Pancreas (tissue), 10 donors: ENCODE measurements at regions not wholly inside any gene's neighbourhood (a gene's known extent, or its start where the extent isn't known, plus 50 kb on each side); places are given as distances from the start of the nearest gene placed in this dataset.
"Not testable (repeated sequence)": the region's sequence is repeated elsewhere in the genome, so short reads cannot be mapped to it uniquely, and the experiment has no call there.

Source experiments
- ATAC-seq, 4 donors: fragments of 200-7000 bp; cut with Tn5 transposase; one replicate each; pipeline versions ENCODE4 v1.8.0 to v1.9.1; 2020; ENCODE audit warnings: mild to moderate bottlenecking in 4 of 4, moderate library complexity in 4 of 4
- DNase-seq, 6 donors: peaks; one replicate each; pipeline ENCODE4 v3.0.0-alpha.2; 2020
- FAIRE-seq: peaks from 2 replicates; lab custom pipeline; 2012; peaks lifted over from hg19 to GRCh38; lab: Jason Lieb, UNC
- H3K27ac ChIP-seq, 4 donors: fragments of 200-600 bp; sonication (generic); 1 replicate in 3 of 4; 2 replicates in 1 of 4; pipeline versions ENCODE4 v1.5.0 to v1.8.0; 2020
- H3K27me3 ChIP-seq, 4 donors: fragments of 200-600 bp; one replicate each; pipeline ENCODE4 v1.8.0; 2021
- H3K36me3 ChIP-seq, 3 donors: fragments of 200-600 bp; sonication (generic) in 1 of 3; one replicate each; pipeline versions ENCODE4 v1.5.0 to v1.8.0; 2020 to 2021
- H3K4me1 ChIP-seq, 3 donors: fragments of 200-600 bp; one replicate each; pipeline ENCODE4 v1.8.0; 2021
- H3K4me3 ChIP-seq, 4 donors: fragments of 200-600 bp; sonication (generic) in 2 of 4; one replicate each; pipeline versions ENCODE4 v1.5.0 to v1.8.0; 2020 to 2021
- H3K9me3 ChIP-seq, 4 donors: fragments of 200-600 bp; one replicate each; pipeline ENCODE4 v1.8.0; 2021
- WGBS, 2 donors: extraction: QIAGEN DNeasy Blood & Tissue Kit; methylation state at CpG; one replicate each; pipeline ENCODE4 v1.1.7; 2013; 5-methylcytosine and 5-hydroxymethylcytosine counted together
- intact Hi-C, 3 donors: fragments of 100-400 bp; cut with DNase I; formaldehyde crosslinking; loops; one replicate each; pipeline versions ENCODE4 v1.11.1 to v1.14.2; 2022
- TF ChIP-seq, protein P1 (sequence below), 4 donors: fragments of 200-600 bp; sonication (generic) in 3 of 4; IDR thresholded peaks; one replicate each; pipeline versions ENCODE4 v1.5.0 to v1.8.0; 2021; ENCODE audit warnings: antibody characterized with exemption in 4 of 4
- donor health status: healthy with polysubstance abuse.
- donor health status: DM: no; HTN: no; CAD: no; lungs with moderate emphysema.
- donor health status: DM: no; HTN: no; CAD: no.
- donor health status: control.
- donor health status: control.
- donor health status: Bipolar disorder and iron deficiency.
- donor health status: DM: yes; HTN: yes; CAD: no.
- donor health status: DM: no; HTN: no; CAD: no.
- donor health status: DM: no; HTN: no; CAD: no.
- donor health status: DM: yes; HTN: yes; CAD: no.

DNA sequence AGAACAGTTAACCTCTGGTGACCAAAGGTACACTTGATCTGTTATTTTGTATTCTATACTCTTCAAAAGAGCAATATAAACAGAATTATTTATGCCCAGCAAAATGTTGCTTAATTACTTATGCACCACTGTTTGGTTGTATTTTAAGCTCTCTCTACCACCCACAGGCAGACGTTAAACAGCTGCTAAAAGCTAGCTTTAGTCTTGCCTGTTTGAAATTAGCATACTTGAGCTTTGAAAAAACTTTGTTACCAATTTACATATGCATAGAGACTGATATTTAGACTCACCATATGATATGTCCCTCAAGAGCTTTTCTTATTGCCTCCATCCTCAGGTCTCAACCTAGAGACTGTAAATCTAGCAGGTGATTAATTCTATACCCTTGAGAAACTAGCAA lies 426.9 kb downstream of the NR4A2 start:
- Histone ChIP-seq H3K4me1 (no peaks in the 10 kb centered on the region), H3K36me3 (no peaks in the 10 kb centered on the region), H3K27ac (no peak overlapping the region), H3K27me3 (no peaks in the 10 kb centered on the region), H3K9me3 (no peaks in the 10 kb centered on the region), H3K4me3 (no peak overlapping the region)
- TF ChIP-seq, protein P1, sequence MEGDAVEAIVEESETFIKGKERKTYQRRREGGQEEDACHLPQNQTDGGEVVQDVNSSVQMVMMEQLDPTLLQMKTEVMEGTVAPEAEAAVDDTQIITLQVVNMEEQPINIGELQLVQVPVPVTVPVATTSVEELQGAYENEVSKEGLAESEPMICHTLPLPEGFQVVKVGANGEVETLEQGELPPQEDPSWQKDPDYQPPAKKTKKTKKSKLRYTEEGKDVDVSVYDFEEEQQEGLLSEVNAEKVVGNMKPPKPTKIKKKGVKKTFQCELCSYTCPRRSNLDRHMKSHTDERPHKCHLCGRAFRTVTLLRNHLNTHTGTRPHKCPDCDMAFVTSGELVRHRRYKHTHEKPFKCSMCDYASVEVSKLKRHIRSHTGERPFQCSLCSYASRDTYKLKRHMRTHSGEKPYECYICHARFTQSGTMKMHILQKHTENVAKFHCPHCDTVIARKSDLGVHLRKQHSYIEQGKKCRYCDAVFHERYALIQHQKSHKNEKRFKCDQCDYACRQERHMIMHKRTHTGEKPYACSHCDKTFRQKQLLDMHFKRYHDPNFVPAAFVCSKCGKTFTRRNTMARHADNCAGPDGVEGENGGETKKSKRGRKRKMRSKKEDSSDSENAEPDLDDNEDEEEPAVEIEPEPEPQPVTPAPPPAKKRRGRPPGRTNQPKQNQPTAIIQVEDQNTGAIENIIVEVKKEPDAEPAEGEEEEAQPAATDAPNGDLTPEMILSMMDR (IDR thresholded peaks at IDR 0.05) = no peak
- DNase-seq = no peak
- intact Hi-C loops = no loop called here
- no peak for FAIRE-seq
- 26% methylated on average over 1 of the region's 1 CpG for WGBS, 2 donors
- ATAC-seq = no peak

DNA sequence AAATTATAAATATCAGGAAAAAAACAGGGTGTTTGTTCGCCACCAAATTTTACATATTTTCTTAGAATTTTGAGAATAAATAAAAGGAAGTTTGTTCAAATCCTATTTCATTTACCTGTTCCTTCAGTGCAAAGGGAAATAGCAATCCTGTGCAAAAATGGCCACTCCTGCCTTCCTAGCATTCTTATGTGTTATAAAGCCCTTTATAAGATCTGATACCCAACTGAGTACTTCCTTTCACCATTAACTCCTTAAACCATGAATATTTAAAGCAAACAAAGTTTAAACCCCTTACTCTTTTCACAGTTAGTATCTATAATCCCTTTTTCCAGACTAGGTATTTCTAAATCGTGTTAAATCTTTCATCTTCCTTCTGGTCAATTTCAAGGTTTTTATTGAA lies 427.8 kb downstream of the NR4A2 start:
- FAIRE-seq = no peak

DNA sequence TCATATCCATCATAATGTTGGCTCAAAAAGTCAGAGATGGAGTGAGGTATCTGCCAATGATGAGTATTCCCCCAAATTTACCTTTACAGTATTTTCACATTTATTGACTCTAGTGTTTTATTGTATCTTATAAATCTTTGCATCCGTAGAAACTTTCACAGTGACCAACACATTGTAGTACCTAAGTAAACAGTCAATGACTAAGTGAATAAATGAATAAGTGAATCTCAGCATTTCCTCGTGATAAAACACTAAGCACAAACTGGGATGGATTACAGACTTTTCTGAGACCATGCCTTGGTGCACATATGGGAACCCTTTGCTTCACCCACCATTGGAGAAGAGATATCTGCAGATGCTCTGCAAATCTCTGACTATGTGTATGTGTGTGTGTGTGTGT lies 429.9 kb downstream of the NR4A2 start:
- no peaks in the 10 kb centered on the region for H3K9me3 ChIP-seq
- H3K27me3 ChIP-seq = no peaks in the 10 kb centered on the region
- no peak for ATAC-seq
- intact Hi-C loops = no loop called here
- DNase-seq = no peak
- H3K4me1 ChIP-seq = no peaks in the 10 kb centered on the region
- TF ChIP-seq, protein P1 (IDR thresholded peaks at IDR 0.05) = no peak
- FAIRE-seq = no peak
- no peak overlapping the region for H3K27ac ChIP-seq
- H3K36me3 ChIP-seq = no peaks in the 10 kb centered on the region
- H3K4me3 ChIP-seq = no peak overlapping the region
- WGBS, 2 donors = 62 to 69% methylated on average over 2 of the region's 2 CpGs

More for the DNA sequence above, 427.8 kb downstream of the NR4A2 start:
- H3K4me3 ChIP-seq = no peak overlapping the region
- TF ChIP-seq, protein P1 (IDR thresholded peaks at IDR 0.05) = no peak
- intact Hi-C loops = no loop called here
- no peak for DNase-seq
- H3K4me1 ChIP-seq = no peaks in the 10 kb centered on the region
- no peak overlapping the region for H3K27ac ChIP-seq
- WGBS, 2 donors = 55 to 67% methylated on average over 2 of the region's 2 CpGs
- H3K9me3 ChIP-seq = no peaks in the 10 kb centered on the region
- no peak for ATAC-seq
- H3K36me3 ChIP-seq = no peaks in the 10 kb centered on the region
- no peaks in the 10 kb centered on the region for H3K27me3 ChIP-seq

DNA sequence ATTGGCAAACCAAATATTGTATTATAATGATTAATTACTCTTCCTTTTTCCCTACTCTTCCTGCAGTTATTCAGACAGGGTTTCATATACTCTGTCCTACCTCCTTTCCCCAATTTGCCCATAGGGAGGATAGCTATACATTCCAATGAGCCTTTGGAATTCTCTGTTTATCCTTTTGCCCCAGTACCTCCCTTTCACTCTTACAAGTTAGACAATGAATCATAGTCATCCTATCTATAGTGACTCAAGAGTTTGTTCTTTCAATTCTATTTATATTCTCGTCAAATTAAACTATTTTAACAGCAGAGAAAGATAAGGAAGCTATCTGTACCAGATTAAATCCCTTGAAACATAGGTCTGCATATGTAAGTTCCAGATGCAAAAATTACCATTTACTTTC lies 437.5 kb downstream of the NR4A2 start:
- no peak for FAIRE-seq
- H3K27me3 ChIP-seq = no peaks in the 10 kb centered on the region
- 22 to 25% methylated on average over 1 of the region's 1 CpG for WGBS, 2 donors
- no peak for DNase-seq
- no peaks in the 10 kb centered on the region for H3K4me1 ChIP-seq
- TF ChIP-seq, protein P1 (IDR thresholded peaks at IDR 0.05) = no peak
- H3K4me3 ChIP-seq = no peak overlapping the region
- no peaks in the 10 kb centered on the region for H3K9me3 ChIP-seq
- ATAC-seq = no peak
- no peak overlapping the region for H3K27ac ChIP-seq
- no peaks in the 10 kb centered on the region for H3K36me3 ChIP-seq
- intact Hi-C loops = no loop called here

DNA sequence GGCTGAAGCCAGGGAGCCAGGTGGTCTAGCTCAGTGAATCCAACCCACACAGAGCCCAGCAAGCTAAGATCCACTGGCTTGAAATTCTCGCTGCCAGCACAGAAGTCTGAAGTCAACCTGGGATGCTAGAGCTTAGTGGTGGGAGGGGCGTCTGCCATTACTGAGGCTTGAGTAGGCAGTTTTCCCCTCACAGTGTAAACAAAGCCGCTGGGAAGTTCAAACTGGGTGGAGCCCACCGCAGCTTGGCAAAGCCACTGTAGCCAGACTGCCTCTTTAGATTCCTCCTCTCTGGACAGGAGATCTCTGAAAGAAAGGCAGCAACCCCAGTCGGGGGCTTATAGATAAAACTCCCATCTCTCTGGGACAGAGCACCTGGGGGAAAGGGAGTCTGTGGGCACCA lies 452.1 kb downstream of the NR4A2 start:
- FAIRE-seq, intact Hi-C loops, H3K4me1 ChIP-seq, H3K27ac ChIP-seq, H3K4me3 ChIP-seq, H3K27me3 ChIP-seq, DNase-seq, H3K36me3 ChIP-seq, H3K9me3 ChIP-seq, ATAC-seq: not testable (repeated sequence)
- 43 to 50% methylated on average over 5 of the region's 5 CpGs for WGBS, 2 donors

DNA sequence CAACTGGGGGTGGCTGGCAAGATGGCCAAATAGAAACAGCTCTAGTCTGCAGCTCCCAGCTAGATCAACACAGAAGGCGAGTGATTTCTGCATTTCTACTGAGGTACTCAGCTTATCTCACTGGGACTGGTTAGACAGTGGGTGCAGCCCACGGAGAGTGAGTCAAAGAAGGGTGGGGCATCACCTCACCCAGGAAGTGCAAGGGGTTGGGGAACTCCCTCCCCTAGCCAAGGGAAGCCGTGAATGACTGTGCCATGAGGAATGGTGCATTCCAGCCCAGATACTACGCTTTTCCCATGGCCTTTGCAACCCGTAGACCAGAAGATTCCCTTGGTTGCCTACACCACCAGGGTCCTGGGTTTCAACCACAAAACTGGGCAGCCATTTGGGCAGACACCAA lies 452.6 kb downstream of the NR4A2 start:
- H3K36me3 ChIP-seq, H3K27me3 ChIP-seq, H3K4me3 ChIP-seq, H3K9me3 ChIP-seq, intact Hi-C loops, H3K4me1 ChIP-seq, DNase-seq, FAIRE-seq, H3K27ac ChIP-seq, ATAC-seq: not testable (repeated sequence)
- WGBS, 2 donors = 65 to 68% methylated on average over 5 of the region's 5 CpGs
